ENCODE measurements at regions not wholly inside any gene's neighbourhood (a gene's known extent, or its start where the extent isn't known, plus 50 kb on each side); places are given as distances from the start of the nearest gene placed in this dataset.

DNA sequence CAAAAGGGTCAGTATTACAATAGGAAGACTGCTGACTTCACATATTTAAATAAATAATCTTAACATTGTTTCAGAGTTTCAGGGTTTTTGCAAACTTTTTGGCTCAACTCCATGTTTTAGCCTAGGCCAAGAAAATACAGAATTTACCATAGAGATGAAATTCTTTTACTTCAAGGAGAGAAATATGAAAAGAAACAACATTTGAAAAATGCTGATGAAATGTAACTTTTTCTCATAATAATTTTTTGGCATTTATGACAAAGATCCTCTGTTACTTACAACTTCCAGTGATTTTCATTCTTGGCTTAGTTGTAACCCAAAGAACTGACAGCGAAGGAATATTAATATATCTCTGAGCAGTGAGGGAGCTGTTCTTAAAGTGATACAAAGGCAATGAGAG lies 316.1 kb upstream of the EMCN start:
- RAD21 ChIA-PET (ENCODE audit: low non-redundant PET in 1 of 2, low total read pairs in 2 of 2, uncharacterized antibody in 2 of 2, unreplicated experiment in 2 of 2), result no interaction called here
- Histone ChIP-seq H3K27ac (ENCODE audit: low read depth, low read length) (no peak overlapping the region), H3K9me3 (ENCODE audit: control insufficient read depth in 1 of 2, insufficient read depth in 1 of 2, low read depth in 1 of 2, low read length in 2 of 2) (no peaks in the 10 kb centered on the region), H3K4me3 (replicated peaks in 1 of 2; ENCODE audit: low read depth in 1 of 2, low read length in 2 of 2) (no peak overlapping the region), H3K9me2 (ENCODE audit: insufficient read depth) (no peaks in the 10 kb centered on the region), H3K9ac (ENCODE audit: low read length) (no peak overlapping the region), H3K4me2 (ENCODE audit: low read length) (no peak overlapping the region), H3K79me2 (ENCODE audit: insufficient read depth, low read length) (no peaks in the 10 kb centered on the region), H2AFZ (ENCODE audit: low read depth, low read length, poor library complexity, severe bottlenecking) (no peak overlapping the region), H3K4me1 (ENCODE audit: control insufficient read depth in 1 of 2, insufficient read depth in 2 of 2, low read length in 2 of 2) (no peaks in the 10 kb centered on the region), H3K36me3 (ENCODE audit: control insufficient read depth in 1 of 2, insufficient read depth in 2 of 2, low read length in 2 of 2) (no peaks in the 10 kb centered on the region), H4K20me1 (ENCODE audit: insufficient read depth) (no peaks in the 10 kb centered on the region), H3K27me3 (ENCODE audit: insufficient read depth, low read length) (no peaks in the 10 kb centered on the region)
- no TSS peak for BruUV-seq (replicated peaks)
- intact Hi-C loops (cut with micrococcal nuclease), result no loop called here
- ATAC-seq (no peak), DNase-seq (ENCODE audit: low read depth, low spot score) (no peak)
- TF ChIP-seq YY1 (IDR thresholded peaks at IDR 0.05; ENCODE audit: extremely low read depth, insufficient replicate concordance, low read depth, low read length) (no peak), RAD21 (IDR thresholded peaks at IDR 0.05; ENCODE audit: low read depth) (no peak), SIN3A (IDR thresholded peaks at IDR 0.05; ENCODE audit: low read depth) (no peak), FOSL1 (IDR thresholded peaks at IDR 0.05; ENCODE audit: low read depth) (no peak), CEBPB (IDR thresholded peaks at IDR 0.05; ENCODE audit: low read depth) (no peak), JUND (IDR thresholded peaks at IDR 0.05) (no peak)
- TF ChIP-seq, protein P1, sequence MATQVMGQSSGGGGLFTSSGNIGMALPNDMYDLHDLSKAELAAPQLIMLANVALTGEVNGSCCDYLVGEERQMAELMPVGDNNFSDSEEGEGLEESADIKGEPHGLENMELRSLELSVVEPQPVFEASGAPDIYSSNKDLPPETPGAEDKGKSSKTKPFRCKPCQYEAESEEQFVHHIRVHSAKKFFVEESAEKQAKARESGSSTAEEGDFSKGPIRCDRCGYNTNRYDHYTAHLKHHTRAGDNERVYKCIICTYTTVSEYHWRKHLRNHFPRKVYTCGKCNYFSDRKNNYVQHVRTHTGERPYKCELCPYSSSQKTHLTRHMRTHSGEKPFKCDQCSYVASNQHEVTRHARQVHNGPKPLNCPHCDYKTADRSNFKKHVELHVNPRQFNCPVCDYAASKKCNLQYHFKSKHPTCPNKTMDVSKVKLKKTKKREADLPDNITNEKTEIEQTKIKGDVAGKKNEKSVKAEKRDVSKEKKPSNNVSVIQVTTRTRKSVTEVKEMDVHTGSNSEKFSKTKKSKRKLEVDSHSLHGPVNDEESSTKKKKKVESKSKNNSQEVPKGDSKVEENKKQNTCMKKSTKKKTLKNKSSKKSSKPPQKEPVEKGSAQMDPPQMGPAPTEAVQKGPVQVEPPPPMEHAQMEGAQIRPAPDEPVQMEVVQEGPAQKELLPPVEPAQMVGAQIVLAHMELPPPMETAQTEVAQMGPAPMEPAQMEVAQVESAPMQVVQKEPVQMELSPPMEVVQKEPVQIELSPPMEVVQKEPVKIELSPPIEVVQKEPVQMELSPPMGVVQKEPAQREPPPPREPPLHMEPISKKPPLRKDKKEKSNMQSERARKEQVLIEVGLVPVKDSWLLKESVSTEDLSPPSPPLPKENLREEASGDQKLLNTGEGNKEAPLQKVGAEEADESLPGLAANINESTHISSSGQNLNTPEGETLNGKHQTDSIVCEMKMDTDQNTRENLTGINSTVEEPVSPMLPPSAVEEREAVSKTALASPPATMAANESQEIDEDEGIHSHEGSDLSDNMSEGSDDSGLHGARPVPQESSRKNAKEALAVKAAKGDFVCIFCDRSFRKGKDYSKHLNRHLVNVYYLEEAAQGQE (IDR thresholded peaks at IDR 0.05; ENCODE audit: low read depth), result no peak
- POLR2A ChIA-PET, result no interaction called here
- CTCF ChIA-PET, result no interaction called here
